Thyroid gland (tissue), 4 donors: ENCODE measurements at regions not wholly inside any gene's neighbourhood (a gene's known extent, or its start where the extent isn't known, plus 50 kb on each side); places are given as distances from the start of the nearest gene placed in this dataset.

Experiments
- DNase-seq, 2 donors: peaks; one replicate each; pipeline ENCODE4 v3.0.0-alpha.2; 2019
- H3K27ac ChIP-seq, 3 donors: fragments of 200-600 bp; sonication (generic); 1 replicate in 2 of 3; 2 replicates in 1 of 3; pipeline ENCODE4 v1.5.1; 2016 to 2019; ENCODE audit warnings: mild to moderate bottlenecking in 1 of 3, moderate library complexity in 1 of 3
- H3K27me3 ChIP-seq: fragments of 200-600 bp; sonication (generic); one replicate; pipeline ENCODE4 v1.5.1; 2019
- H3K36me3 ChIP-seq, 2 donors: fragments of 200-600 bp; sonication (generic); one replicate each; pipeline ENCODE4 v1.5.1; 2016 to 2019
- H3K4me1 ChIP-seq, 2 donors: fragments of 200-600 bp; sonication (generic); one replicate each; pipeline ENCODE4 v1.5.1; 2017 to 2019
- H3K4me3 ChIP-seq, 3 donors: fragments of 200-600 bp; sonication (generic); replicated peaks in 1 of 3; 1 replicate in 2 of 3; 2 replicates in 1 of 3; pipeline ENCODE4 v1.5.1; 2016; ENCODE audit warnings: mild to moderate bottlenecking in 1 of 3
- H3K9me3 ChIP-seq: fragments of 200-600 bp; sonication (generic); one replicate; pipeline ENCODE4 v1.5.1; 2017
- POLR2A ChIP-seq, 2 donors: fragments of 450-650 bp; IDR thresholded peaks; one replicate each; pipeline ENCODE4 v1.6.1; 2017; ENCODE audit warnings: antibody characterized with exemption in 2 of 2, mild to moderate bottlenecking in 2 of 2, moderate library complexity in 1 of 2
- WGBS, 2 donors: methylation state at CpG; one replicate each; pipeline ENCODE4 v1.1.5; 2017; 5-methylcytosine and 5-hydroxymethylcytosine counted together
- intact Hi-C: fragments of 100-400 bp; cut with DNase I; formaldehyde crosslinking; loops from one replicate; pipeline ENCODE4 v1.15.1; 2023
- TF ChIP-seq, protein P1 (sequence below), 6 experiments: fragments of 200-600 bp in 3 of 6; fragments of 450-650 bp in 3 of 6; sonication (generic) in 3 of 6; IDR thresholded peaks; one replicate each; pipeline ENCODE4 v1.5.1; 2016 to 2019; ENCODE audit warnings: antibody characterized with exemption in 6 of 6, mild to moderate bottlenecking in 2 of 6, inconsistent platforms in 1 of 6, moderate library complexity in 1 of 6

DNA sequence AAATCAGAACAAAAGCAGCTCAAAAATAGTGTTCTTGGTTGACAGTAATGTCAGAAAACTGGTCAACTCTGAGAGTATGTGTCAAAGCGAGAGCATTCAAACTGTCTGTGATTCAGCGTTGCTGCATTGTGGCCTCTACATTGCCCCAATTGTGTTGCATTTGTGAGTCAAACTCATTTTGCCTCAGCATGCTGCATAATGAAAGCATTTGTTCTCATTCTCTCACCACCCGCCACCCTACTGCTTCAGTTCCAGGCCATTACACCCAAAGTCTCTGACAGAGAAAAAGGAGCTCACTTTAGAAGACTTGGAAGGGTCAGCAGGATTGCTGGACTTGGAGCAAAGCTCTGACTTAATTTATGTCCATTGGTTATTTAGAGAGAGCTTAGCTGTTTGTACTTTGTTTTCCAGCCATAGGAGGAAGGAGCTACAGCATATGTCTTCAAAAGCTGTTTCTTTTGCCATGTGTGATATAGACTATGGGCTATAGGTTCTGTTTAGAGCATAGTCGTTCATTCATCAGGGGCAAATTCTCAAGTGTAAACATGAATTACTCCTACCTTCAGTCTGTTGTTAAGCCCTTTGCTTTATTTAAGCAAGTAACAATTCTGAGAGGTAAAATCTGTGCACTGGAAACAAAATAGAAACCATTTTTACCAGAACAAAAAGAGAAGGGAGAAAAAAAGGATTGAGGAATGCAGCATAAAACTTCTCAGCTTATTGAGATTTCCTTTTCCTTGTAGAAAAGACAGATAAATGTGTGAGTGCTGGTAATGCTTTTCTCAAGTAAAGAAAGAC is 153.4 kb upstream of the ANK2 start:
- H3K4me1 ChIP-seq = peaks cover 0 to 3% of the 10 kb centered on the region in 2 donors
- no peaks in the 10 kb centered on the region for H3K36me3 ChIP-seq
- no peak for TF ChIP-seq POLR2A (IDR thresholded peaks at IDR 0.05)
- TF ChIP-seq, protein P1, sequence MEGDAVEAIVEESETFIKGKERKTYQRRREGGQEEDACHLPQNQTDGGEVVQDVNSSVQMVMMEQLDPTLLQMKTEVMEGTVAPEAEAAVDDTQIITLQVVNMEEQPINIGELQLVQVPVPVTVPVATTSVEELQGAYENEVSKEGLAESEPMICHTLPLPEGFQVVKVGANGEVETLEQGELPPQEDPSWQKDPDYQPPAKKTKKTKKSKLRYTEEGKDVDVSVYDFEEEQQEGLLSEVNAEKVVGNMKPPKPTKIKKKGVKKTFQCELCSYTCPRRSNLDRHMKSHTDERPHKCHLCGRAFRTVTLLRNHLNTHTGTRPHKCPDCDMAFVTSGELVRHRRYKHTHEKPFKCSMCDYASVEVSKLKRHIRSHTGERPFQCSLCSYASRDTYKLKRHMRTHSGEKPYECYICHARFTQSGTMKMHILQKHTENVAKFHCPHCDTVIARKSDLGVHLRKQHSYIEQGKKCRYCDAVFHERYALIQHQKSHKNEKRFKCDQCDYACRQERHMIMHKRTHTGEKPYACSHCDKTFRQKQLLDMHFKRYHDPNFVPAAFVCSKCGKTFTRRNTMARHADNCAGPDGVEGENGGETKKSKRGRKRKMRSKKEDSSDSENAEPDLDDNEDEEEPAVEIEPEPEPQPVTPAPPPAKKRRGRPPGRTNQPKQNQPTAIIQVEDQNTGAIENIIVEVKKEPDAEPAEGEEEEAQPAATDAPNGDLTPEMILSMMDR (IDR thresholded peaks at IDR 0.05) = no peak
- peak; percentile 15 to 39 for DNase-seq
- no peaks in the 10 kb centered on the region for H3K27me3 ChIP-seq
- no peaks in the 10 kb centered on the region for H3K9me3 ChIP-seq
- H3K4me3 ChIP-seq = no peak overlapping the region
- intact Hi-C loops = no loop called here
- peak overlapping the region in 2 of 3 donors; percentile 10 to 55 for H3K27ac ChIP-seq
- 60 to 65% methylated on average over 4 of the region's 4 CpGs for WGBS, 2 donors

- Histone ChIP-seq H3K9me3 (no peaks in the 10 kb centered on the region), H3K4me3 (no peak overlapping the region), H3K27ac (peak overlapping the region in 2 of 3 donors; percentile 10 to 55), H3K4me1 (peaks cover 0 to 3% of the 10 kb centered on the region in 2 donors), H3K36me3 (no peaks in the 10 kb centered on the region), H3K27me3 (no peaks in the 10 kb centered on the region)
- TF ChIP-seq, protein P1 (IDR thresholded peaks at IDR 0.05) = no peak
- no peak for TF ChIP-seq POLR2A (IDR thresholded peaks at IDR 0.05)
- 55% methylated on average over 9 of the region's 9 CpGs for WGBS, 2 donors
- intact Hi-C loops = no loop called here
- DNase-seq = no peak
These were observed 152.8 kb upstream of the ANK2 start for GRCh38 chr4:112896609-112897190.

- Histone ChIP-seq H3K9me3 (no peaks in the 10 kb centered on the region), H3K36me3 (no peaks in the 10 kb centered on the region), H3K27me3 (no peaks in the 10 kb centered on the region), H3K27ac (no peak overlapping the region), H3K4me3 (no peak overlapping the region), H3K4me1 (peaks cover 4 to 8% of the 10 kb centered on the region in 2 donors)
- TF ChIP-seq, protein P1 (IDR thresholded peaks at IDR 0.05) = no peak
- TF ChIP-seq POLR2A (IDR thresholded peaks at IDR 0.05) = no peak
- intact Hi-C loops = no loop called here
- 46 to 53% methylated on average over 2 of the region's 2 CpGs for WGBS, 2 donors
- DNase-seq = no peak
These were observed 151.9 kb upstream of the ANK2 start for GRCh38 chr4:112897543-112897942.

DNA sequence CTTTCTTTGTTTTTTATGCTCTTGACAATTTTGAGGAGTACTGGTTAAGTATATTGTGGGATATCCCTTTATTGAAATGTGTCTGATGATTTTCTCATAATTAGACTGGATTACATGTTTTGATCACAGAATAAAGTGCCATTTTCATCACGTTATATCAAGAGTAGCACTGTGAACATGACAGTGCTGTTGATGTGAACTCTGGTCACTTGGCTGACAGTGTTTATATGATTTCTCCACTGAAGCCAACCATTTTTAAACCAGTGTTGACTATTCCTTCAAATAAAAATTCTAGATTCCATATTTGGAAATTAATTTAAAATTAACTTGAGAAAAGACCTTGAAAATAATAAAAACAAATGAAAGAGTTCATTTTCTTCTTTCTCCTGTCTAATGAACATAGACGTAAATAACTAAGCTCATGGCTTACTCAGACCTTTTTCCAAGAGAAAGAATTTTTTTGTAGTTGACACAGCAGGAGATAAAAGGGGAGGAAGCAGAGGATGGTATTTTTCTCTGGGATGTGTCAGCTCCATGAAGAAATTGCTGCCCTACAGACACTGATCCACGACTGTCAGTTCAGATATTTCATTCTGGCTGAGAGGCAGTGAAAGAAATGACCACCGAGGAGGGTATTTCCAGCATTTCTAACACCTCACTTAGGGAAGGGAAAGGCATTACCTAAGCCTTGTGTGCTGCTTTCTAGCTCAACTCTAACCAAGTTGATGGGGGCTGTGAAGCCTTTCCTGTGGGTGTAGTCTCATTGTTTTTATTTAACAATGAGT is 150.9 kb upstream of the ANK2 start:
- intact Hi-C loops = no loop called here
- Histone ChIP-seq H3K4me1 (peaks cover 4 to 8% of the 10 kb centered on the region in 2 donors), H3K27ac (no peak overlapping the region), H3K36me3 (no peaks in the 10 kb centered on the region), H3K9me3 (no peaks in the 10 kb centered on the region), H3K4me3 (no peak overlapping the region), H3K27me3 (no peaks in the 10 kb centered on the region)
- 74 to 76% methylated on average over 4 of the region's 4 CpGs for WGBS, 2 donors
- no peak for DNase-seq
- TF ChIP-seq POLR2A (IDR thresholded peaks at IDR 0.05) = no peak
- TF ChIP-seq, protein P1 (IDR thresholded peaks at IDR 0.05) = no peak
